ENCODE measurements at regions not wholly inside any gene's neighbourhood (a gene's known extent, or its start where the extent isn't known, plus 50 kb on each side); places are given as distances from the start of the nearest gene placed in this dataset.

- TF ChIP-seq, protein P1, sequence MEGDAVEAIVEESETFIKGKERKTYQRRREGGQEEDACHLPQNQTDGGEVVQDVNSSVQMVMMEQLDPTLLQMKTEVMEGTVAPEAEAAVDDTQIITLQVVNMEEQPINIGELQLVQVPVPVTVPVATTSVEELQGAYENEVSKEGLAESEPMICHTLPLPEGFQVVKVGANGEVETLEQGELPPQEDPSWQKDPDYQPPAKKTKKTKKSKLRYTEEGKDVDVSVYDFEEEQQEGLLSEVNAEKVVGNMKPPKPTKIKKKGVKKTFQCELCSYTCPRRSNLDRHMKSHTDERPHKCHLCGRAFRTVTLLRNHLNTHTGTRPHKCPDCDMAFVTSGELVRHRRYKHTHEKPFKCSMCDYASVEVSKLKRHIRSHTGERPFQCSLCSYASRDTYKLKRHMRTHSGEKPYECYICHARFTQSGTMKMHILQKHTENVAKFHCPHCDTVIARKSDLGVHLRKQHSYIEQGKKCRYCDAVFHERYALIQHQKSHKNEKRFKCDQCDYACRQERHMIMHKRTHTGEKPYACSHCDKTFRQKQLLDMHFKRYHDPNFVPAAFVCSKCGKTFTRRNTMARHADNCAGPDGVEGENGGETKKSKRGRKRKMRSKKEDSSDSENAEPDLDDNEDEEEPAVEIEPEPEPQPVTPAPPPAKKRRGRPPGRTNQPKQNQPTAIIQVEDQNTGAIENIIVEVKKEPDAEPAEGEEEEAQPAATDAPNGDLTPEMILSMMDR (IDR thresholded peaks at IDR 0.05; ENCODE audit: insufficient read depth, low read depth, low read length), result no peak
- no peak overlapping the region for H3K4me3 ChIP-seq (ENCODE audit: low read depth, low read length)
- no peak for DNase-seq (ENCODE audit: low read depth)
Observed at GRCh38 chr10:63987212-63987611, 466.0 kb downstream of the REEP3 start.

DNA sequence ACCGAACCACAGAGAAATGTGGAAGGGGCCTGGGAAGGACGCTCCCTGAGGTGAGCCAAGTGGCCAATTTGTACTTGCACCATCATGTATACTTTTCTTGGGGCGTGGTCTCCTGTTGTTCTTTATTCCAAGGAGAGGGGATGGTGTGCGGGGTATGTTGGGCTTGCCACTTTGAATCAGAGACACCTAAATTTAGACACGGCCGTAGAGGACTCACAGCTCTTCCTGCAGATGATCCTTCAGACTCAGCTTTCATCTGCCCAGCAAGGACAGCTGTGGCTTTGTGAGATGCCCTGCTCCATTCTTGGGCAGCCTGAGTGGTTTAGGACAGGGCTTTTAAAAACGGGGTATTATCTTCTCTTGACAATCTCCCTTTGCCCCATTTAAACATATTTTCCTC, 473.2 kb downstream of the REEP3 start:
- DNase-seq (ENCODE audit: low read depth), result no peak
- H3K4me3 ChIP-seq (ENCODE audit: low read depth, low read length), result no peak overlapping the region
- TF ChIP-seq, protein P1 (IDR thresholded peaks at IDR 0.05; ENCODE audit: insufficient read depth, low read depth, low read length), result no peak

GRCh38 chr10:64007157-64007556, 486.0 kb downstream of the REEP3 start:
- TF ChIP-seq, protein P1 (IDR thresholded peaks at IDR 0.05; ENCODE audit: insufficient read depth, low read depth, low read length), result no peak
- no peak for DNase-seq (ENCODE audit: low read depth)
- no peak overlapping the region for H3K4me3 ChIP-seq (ENCODE audit: low read depth, low read length)

- no peak for DNase-seq (ENCODE audit: low read depth)
- H3K4me3 ChIP-seq (ENCODE audit: low read depth, low read length), result no peak overlapping the region
- TF ChIP-seq, protein P1 (IDR thresholded peaks at IDR 0.05; ENCODE audit: insufficient read depth, low read depth, low read length), result no peak
Observed at GRCh38 chr10:64010711-64011110, 489.5 kb downstream of the REEP3 start.

DNA sequence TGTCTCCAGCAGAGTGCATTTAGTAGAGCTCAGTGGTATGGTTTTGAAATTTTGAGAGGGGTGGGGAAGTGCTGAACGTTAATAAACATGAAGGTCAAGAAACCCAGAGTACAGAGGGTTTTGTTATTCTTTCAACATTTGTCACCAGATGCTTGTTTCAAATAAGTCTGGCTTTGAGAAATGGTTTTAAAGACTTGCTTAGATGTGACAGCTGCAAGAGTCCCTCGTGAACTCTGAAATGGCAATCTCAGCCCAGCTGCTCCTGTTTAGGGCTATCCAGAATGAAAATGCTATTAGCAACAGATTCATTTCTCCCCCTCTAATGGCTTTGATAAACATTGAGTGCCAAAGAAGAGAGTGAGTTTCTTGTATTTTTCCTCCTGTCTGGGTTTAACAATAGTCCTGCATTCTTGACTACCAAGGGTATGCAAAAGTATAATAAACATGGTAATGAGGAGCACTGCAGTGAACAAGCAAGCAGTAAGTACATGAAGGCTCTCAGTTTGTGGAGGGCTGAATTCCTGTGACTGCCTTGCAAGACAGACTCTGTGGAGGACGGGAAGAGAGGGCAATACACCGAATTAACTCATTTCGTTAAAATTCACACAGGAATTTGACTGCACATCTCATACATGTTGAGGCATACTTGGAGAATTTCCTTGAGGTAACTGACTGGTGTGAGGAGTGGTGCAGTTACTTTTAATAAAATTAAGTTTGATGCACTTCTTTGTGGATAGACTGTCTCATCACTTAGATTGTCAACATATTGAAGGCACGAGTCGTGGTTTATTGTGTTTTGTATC, 490.9 kb downstream of the REEP3 start:
- TF ChIP-seq, protein P1 (IDR thresholded peaks at IDR 0.05; ENCODE audit: insufficient read depth, low read depth, low read length), result no peak
- no peak overlapping the region for H3K4me3 ChIP-seq (ENCODE audit: low read depth, low read length)
- DNase-seq (ENCODE audit: low read depth), result no peak

- DNase-seq (ENCODE audit: low read depth), result no peak
- H3K4me3 ChIP-seq (ENCODE audit: low read depth, low read length), result no peak overlapping the region
- TF ChIP-seq, protein P1 (IDR thresholded peaks at IDR 0.05; ENCODE audit: insufficient read depth, low read depth, low read length), result no peak
Observed at GRCh38 chr10:64014281-64014680, 493.1 kb downstream of the REEP3 start.
